Spinal cord (tissue), 9 donors: ENCODE measurements at regions not wholly inside any gene's neighbourhood (a gene's known extent, or its start where the extent isn't known, plus 50 kb on each side); places are given as distances from the start of the nearest gene placed in this dataset.
A peak's percentile ranks its signal among the peaks of the same experiment; 100 is the strongest.
"Not testable (repeated sequence)": the region's sequence is repeated elsewhere in the genome, so short reads cannot be mapped to it uniquely, and the experiment has no call there.

Source experiments
- DNase-seq, 6 donors: peaks; one replicate each; pipeline versions ENCODE4 v3.0.0 to v3.0.0-alpha.2; 2013 to 2015; ENCODE audit warnings: low spot score in 6 of 6, low read depth in 4 of 6
- H3K27ac ChIP-seq: one replicate; pipeline ENCODE4 v1.5.1; 2013; ENCODE audit warnings: low read depth, low read length, control low read depth
- H3K27me3 ChIP-seq: one replicate; pipeline ENCODE4 v1.6.1; 2013; ENCODE audit warnings: low read length; ENCODE audit not compliant: control insufficient read depth, insufficient read depth
- H3K36me3 ChIP-seq: one replicate; pipeline ENCODE4 v1.6.1; 2013; ENCODE audit warnings: low read length; ENCODE audit not compliant: control insufficient read depth, insufficient read depth
- H3K4me1 ChIP-seq: one replicate; pipeline ENCODE4 v1.6.1; 2013; ENCODE audit warnings: low read length; ENCODE audit not compliant: control insufficient read depth, insufficient read depth
- H3K4me3 ChIP-seq: one replicate; pipeline ENCODE4 v1.5.1; 2013; ENCODE audit warnings: low read depth, low read length, control low read depth
- H3K9me3 ChIP-seq: one replicate; pipeline ENCODE4 v1.6.1; 2013; ENCODE audit warnings: low read length; ENCODE audit not compliant: control insufficient read depth, insufficient read depth
- WGBS: methylation state at CpG from one replicate; pipeline ENCODE4 v1.1.5; 2013; ENCODE audit warnings: missing lambda C conversion rate; ENCODE audit not compliant: insufficient coverage; 5-methylcytosine and 5-hydroxymethylcytosine counted together
- donor health status: healthy.

GRCh38 chr9:33623658-33624586, 99.9 kb downstream of the ANKRD18B start:
- H3K4me1 ChIP-seq: peaks cover 4% of the 10 kb centered on the region
- no peak overlapping the region for H3K27ac ChIP-seq
- 29% methylated on average over 16 of the region's 20 CpGs for WGBS

GRCh38 chr9:33628318-33628717, 104.3 kb downstream of the ANKRD18B start:
- DNase-seq, H3K9me3 ChIP-seq, H3K4me3 ChIP-seq, H3K4me1 ChIP-seq, H3K27ac ChIP-seq, H3K36me3 ChIP-seq, H3K27me3 ChIP-seq: not testable (repeated sequence)
- 80% methylated on average over 1 of the region's 1 CpG for WGBS

More at GRCh38 chr9:33623658-33624586, 99.9 kb downstream of the ANKRD18B start:
- no peaks in the 10 kb centered on the region for H3K27me3 ChIP-seq
- H3K36me3 ChIP-seq: no peaks in the 10 kb centered on the region
- no peaks in the 10 kb centered on the region for H3K9me3 ChIP-seq
- peak; percentile 40 to 92 (median 58) for DNase-seq
- H3K4me3 ChIP-seq: no peak overlapping the region

GRCh38 chr9:33628865-33629410, 104.9 kb downstream of the ANKRD18B start:
- no peak overlapping the region for H3K4me3 ChIP-seq
- 74% methylated on average over 6 of the region's 6 CpGs for WGBS
- peaks cover 2% of the 10 kb centered on the region for H3K4me1 ChIP-seq
- H3K27ac ChIP-seq: no peak overlapping the region
- no peaks in the 10 kb centered on the region for H3K36me3 ChIP-seq
- no peaks in the 10 kb centered on the region for H3K9me3 ChIP-seq
- DNase-seq: no peak
- H3K27me3 ChIP-seq: no peaks in the 10 kb centered on the region

- no peaks in the 10 kb centered on the region for H3K27me3 ChIP-seq
Observed at GRCh38 chr9:33633636-33634035, 109.6 kb downstream of the ANKRD18B start.

GRCh38 chr9:33637881-33638280, 113.8 kb downstream of the ANKRD18B start:
- no peak overlapping the region for H3K27ac ChIP-seq
- no peaks in the 10 kb centered on the region for H3K4me1 ChIP-seq
- no peak for DNase-seq
- H3K9me3 ChIP-seq: no peaks in the 10 kb centered on the region
- 36% methylated on average over 8 of the region's 8 CpGs for WGBS
- H3K4me3 ChIP-seq: no peak overlapping the region
- H3K27me3 ChIP-seq: no peaks in the 10 kb centered on the region
- H3K36me3 ChIP-seq: no peaks in the 10 kb centered on the region

More at GRCh38 chr9:33633636-33634035, 109.6 kb downstream of the ANKRD18B start:
- WGBS: 72% methylated on average over 2 of the region's 2 CpGs
- H3K9me3 ChIP-seq: no peaks in the 10 kb centered on the region
- H3K4me3 ChIP-seq: no peak overlapping the region
- H3K4me1 ChIP-seq: no peaks in the 10 kb centered on the region
- H3K27ac ChIP-seq: no peak overlapping the region
- no peak for DNase-seq
- no peaks in the 10 kb centered on the region for H3K36me3 ChIP-seq

GRCh38 chr9:33638391-33638915, 114.4 kb downstream of the ANKRD18B start:
- no CpG with 5 or more reads among the region's 6 CpGs for WGBS

GRCh38 chr9:33645706-33646105, 121.7 kb downstream of the ANKRD18B start:
- no peaks in the 10 kb centered on the region for H3K27me3 ChIP-seq
- no peak overlapping the region for H3K4me3 ChIP-seq
- DNase-seq: no peak
- H3K27ac ChIP-seq: no peak overlapping the region
- H3K36me3 ChIP-seq: no peaks in the 10 kb centered on the region
- no peaks in the 10 kb centered on the region for H3K4me1 ChIP-seq
- H3K9me3 ChIP-seq: no peaks in the 10 kb centered on the region

More at GRCh38 chr9:33638391-33638915, 114.4 kb downstream of the ANKRD18B start:
- no peaks in the 10 kb centered on the region for H3K36me3 ChIP-seq
- H3K27ac ChIP-seq: no peak overlapping the region
- H3K4me3 ChIP-seq: no peak overlapping the region
- no peaks in the 10 kb centered on the region for H3K4me1 ChIP-seq
- H3K9me3 ChIP-seq: no peaks in the 10 kb centered on the region
- no peaks in the 10 kb centered on the region for H3K27me3 ChIP-seq
- DNase-seq: no peak

GRCh38 chr9:33649463-33649862, 125.4 kb downstream of the ANKRD18B start:
- Histone ChIP-seq H3K36me3 (no peaks in the 10 kb centered on the region), H3K27ac (no peak overlapping the region), H3K27me3 (no peaks in the 10 kb centered on the region)

GRCh38 chr9:33651125-33651524, 127.1 kb downstream of the ANKRD18B start:
- no peaks in the 10 kb centered on the region for H3K27me3 ChIP-seq
- no peak overlapping the region for H3K4me3 ChIP-seq
- no peaks in the 10 kb centered on the region for H3K9me3 ChIP-seq
- DNase-seq: no peak
- no peaks in the 10 kb centered on the region for H3K36me3 ChIP-seq
- WGBS: no CpG with 5 or more reads among the region's 3 CpGs
- no peaks in the 10 kb centered on the region for H3K4me1 ChIP-seq
- no peak overlapping the region for H3K27ac ChIP-seq

More at GRCh38 chr9:33649463-33649862, 125.4 kb downstream of the ANKRD18B start:
- H3K4me3 ChIP-seq: no peak overlapping the region
- no peak for DNase-seq
- H3K9me3 ChIP-seq: no peaks in the 10 kb centered on the region
- no peaks in the 10 kb centered on the region for H3K4me1 ChIP-seq
